ENCODE measurements at regions not wholly inside any gene's neighbourhood (a gene's known extent, or its start where the extent isn't known, plus 50 kb on each side); places are given as distances from the start of the nearest gene placed in this dataset.

GRCh38 chr5:115389799-115390382 is 93.4 kb upstream of the CCDC112 start:
- no peak for TF ChIP-seq MAX (IDR thresholded peaks at IDR 0.05)
- no peak for TF ChIP-seq EGR1 (IDR thresholded peaks at IDR 0.05; ENCODE audit: low read depth in 2 of 2)
- no peak for TF ChIP-seq REST (IDR thresholded peaks at IDR 0.05)
- TF ChIP-seq CTCF (IDR thresholded peaks at IDR 0.05; ENCODE audit: low read depth, low read length, missing input control): no peak
- TF ChIP-seq ATF3 (IDR thresholded peaks at IDR 0.05): no peak
- no peak for TF ChIP-seq TAF1 (conservative IDR thresholded peaks at IDR 0.05)
- no peak for TF ChIP-seq YY1 (IDR thresholded peaks at IDR 0.05)
- TF ChIP-seq GABPA (IDR thresholded peaks at IDR 0.05 in 1 of 2, conservative IDR thresholded peaks at IDR 0.05 in 1 of 2): no peak
- TF ChIP-seq JUND (IDR thresholded peaks at IDR 0.05): no peak
- no peak for TF ChIP-seq FOXA1 (IDR thresholded peaks at IDR 0.05)
- no peak for TF ChIP-seq RXRA (IDR thresholded peaks at IDR 0.05)
- TF ChIP-seq ZBTB33 (IDR thresholded peaks at IDR 0.05): no peak
- no peak for TF ChIP-seq SP1 (IDR thresholded peaks at IDR 0.05)

All from liver (tissue), 3 donors.